ENCODE measurements at regions not wholly inside any gene's neighbourhood (a gene's known extent, or its start where the extent isn't known, plus 50 kb on each side); places are given as distances from the start of the nearest gene placed in this dataset.
A peak's percentile ranks its signal among the peaks of the same experiment; 100 is the strongest.

- H3K4me1 ChIP-seq (replicated peaks in 1 of 2): peaks cover 0 to 5% of the 10 kb centered on the region in 2 donors
- in situ Hi-C loops (cut with MboI; ENCODE audit: low pct_unique_long_range_greater_than_20kb in 2 of 9, low sequenced_read_pairs in 9 of 9, unreplicated experiment in 9 of 9): no loop called here
- no peak for ATAC-seq (replicated peaks in 6 of 8)
- no peak overlapping the region for H3K27ac ChIP-seq
- H3K4me3 ChIP-seq: no peak overlapping the region
- 8 to 100% (median 79%) methylated on average over 1 to 2 of the region's 2 CpGs for WGBS, 10 experiments
These were observed 1087.7 kb upstream of the SEMA6A start for GRCh38 chr5:117662361-117662760.

DNA sequence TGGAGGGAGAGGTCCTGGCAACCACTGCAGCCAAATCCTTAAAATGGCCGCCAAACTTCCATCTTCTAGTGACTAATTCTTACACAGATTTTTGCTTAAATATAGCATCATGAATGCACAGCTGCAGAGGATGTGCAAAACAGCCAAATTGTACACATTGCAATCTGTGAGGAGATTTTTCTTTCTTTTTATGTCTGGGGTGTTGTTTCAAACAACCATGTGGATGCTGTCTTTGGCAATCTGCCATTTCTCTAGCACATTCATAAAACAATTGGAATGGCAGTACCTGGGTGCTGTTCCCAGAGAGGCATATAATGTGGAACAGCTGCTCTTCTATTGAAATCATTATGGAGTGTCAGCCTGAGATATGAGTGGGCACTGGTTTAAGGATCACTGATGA lies 1082.9 kb upstream of the SEMA6A start:
- H3K27ac ChIP-seq: no peak overlapping the region
- peaks cover 0 to 5% of the 10 kb centered on the region in 2 donors for H3K4me1 ChIP-seq (replicated peaks in 1 of 2)
- H3K4me3 ChIP-seq: no peak overlapping the region
- peak in 3 of 8 experiments; percentile 30 to 57 (median 40) for ATAC-seq (replicated peaks in 6 of 8)
- in situ Hi-C loops (cut with MboI; ENCODE audit: low pct_unique_long_range_greater_than_20kb in 2 of 9, low sequenced_read_pairs in 9 of 9, unreplicated experiment in 9 of 9): no loop called here
- 0 to 100% (median 52%) methylated on average over 1 of the region's 1 CpG; no CpG with 5 or more reads in 4 of the 10 experiments for WGBS, 10 experiments

DNA sequence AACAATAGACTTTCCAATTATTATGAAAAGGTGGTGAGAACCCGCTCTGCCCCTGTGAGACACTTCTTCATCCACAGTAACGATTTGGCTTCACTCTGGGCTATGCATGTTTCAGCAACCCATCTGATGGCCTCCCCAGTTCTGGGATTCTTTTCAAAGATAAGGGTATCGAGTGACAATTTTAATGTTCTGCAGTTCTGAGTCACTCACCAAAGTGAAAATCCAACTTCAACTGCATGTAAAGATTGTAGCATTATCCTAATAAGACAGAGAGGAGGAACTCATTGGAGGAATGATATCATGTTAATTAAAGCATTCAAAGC lies 1078.3 kb upstream of the SEMA6A start:
- no peak overlapping the region for H3K4me3 ChIP-seq
- peak in 1 of 8 experiments; percentile 42 for ATAC-seq (replicated peaks in 6 of 8)
- peaks cover 0 to 7% of the 10 kb centered on the region in 2 donors for H3K4me1 ChIP-seq (replicated peaks in 1 of 2)

DNA sequence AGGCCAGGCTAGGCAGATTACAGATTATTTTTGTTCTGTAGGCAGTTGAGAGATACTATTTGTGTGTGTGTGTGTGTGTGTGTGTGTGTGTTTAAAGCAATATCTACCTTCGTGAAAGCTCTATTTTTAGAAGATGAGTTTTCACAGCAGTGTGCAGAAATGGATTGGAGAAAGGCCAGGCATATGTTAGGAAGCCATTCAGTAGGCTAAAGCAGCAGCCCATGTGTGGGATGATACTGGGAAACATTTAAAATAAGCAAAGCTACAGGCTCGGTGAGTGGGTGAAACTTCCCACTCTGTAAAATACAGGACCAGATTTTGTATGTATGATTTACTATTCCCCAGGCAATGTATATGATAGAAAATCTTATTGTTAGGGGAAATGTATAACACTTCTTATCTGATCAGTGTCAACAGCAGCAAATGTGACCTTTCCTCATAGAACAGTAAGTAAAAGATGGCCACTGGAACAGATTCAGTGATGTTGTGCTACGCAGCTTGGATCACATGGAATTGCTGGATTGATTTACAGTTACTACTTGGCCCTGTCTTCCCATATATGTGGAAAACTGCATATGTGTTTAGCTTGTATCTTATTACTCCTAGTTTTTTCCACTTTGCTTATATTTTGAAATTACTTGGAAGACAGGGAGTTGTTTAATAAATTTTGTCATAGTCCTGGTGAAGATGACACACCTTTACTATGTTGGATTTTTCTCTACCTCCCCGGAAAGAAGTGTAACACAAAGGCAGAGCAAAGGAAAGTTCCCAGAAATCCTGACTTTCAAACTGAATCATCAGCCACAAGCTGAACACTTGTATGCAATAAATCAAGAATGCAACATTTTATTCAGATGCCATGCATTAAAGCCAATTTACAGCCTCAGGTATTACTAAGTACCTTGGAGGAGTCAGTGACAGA lies 1077.7 kb upstream of the SEMA6A start:
- ATAC-seq (replicated peaks in 6 of 8): peak in 3 of 8 experiments; percentile 30 to 65 (median 41)
- Histone ChIP-seq H3K27ac (no peak overlapping the region), H3K4me3 (no peak overlapping the region), H3K4me1 (replicated peaks in 1 of 2) (peaks cover 0 to 2% of the 10 kb centered on the region in 2 donors)
- in situ Hi-C loops (cut with MboI; ENCODE audit: low pct_unique_long_range_greater_than_20kb in 2 of 9, low sequenced_read_pairs in 9 of 9, unreplicated experiment in 9 of 9): no loop called here
- 0 to 95% (median 57%) methylated on average over 1 to 4 of the region's 4 CpGs; no CpG with 5 or more reads in 1 of the 10 experiments for WGBS, 10 experiments

More for the DNA sequence above, 1078.3 kb upstream of the SEMA6A start:
- H3K27ac ChIP-seq: no peak overlapping the region
- in situ Hi-C loops (cut with MboI; ENCODE audit: low pct_unique_long_range_greater_than_20kb in 2 of 9, low sequenced_read_pairs in 9 of 9, unreplicated experiment in 9 of 9): no loop called here
- 0 to 100% (median 40%) methylated on average over 1 to 3 of the region's 3 CpGs; no CpG with 5 or more reads in 3 of the 10 experiments for WGBS, 10 experiments

GRCh38 chr5:117649821-117650220 lies 1075.2 kb upstream of the SEMA6A start:
- in situ Hi-C loops (cut with MboI; ENCODE audit: low pct_unique_long_range_greater_than_20kb in 2 of 9, low sequenced_read_pairs in 9 of 9, unreplicated experiment in 9 of 9): no loop called here
- no peak overlapping the region for H3K27ac ChIP-seq
- no peak overlapping the region for H3K4me3 ChIP-seq
- WGBS, 10 experiments: 0 to 100% (median 50%) methylated on average over 1 to 3 of the region's 3 CpGs; no CpG with 5 or more reads in 1 of the 10 experiments
- ATAC-seq (replicated peaks in 6 of 8): no peak
- H3K4me1 ChIP-seq (replicated peaks in 1 of 2): peaks cover 0 to 2% of the 10 kb centered on the region in 2 donors

DNA sequence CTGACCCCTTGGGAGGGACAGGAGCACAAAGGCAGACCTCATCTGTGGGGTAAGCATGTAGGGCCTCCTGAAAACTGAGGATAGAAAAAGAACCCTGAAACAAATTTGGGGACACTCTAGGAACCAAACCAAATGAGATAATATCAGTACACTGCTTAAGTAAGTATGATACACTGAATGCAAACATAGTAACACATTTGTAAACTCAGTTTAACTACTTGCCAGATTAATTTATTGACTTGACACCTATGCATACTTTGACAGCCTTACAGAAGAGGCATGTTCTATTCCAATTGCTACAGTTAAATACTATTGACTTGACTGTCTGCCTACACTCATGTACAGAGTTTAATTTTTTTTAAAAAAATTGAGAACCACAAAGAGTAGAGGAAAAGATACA lies 1070.8 kb upstream of the SEMA6A start:
- Histone ChIP-seq H3K27ac (no peak overlapping the region), H3K4me3 (no peak overlapping the region), H3K4me1 (replicated peaks in 1 of 2) (no peaks in the 10 kb centered on the region)
- ATAC-seq (replicated peaks in 6 of 8): no peak
- in situ Hi-C loops (cut with MboI; ENCODE audit: low pct_unique_long_range_greater_than_20kb in 2 of 9, low sequenced_read_pairs in 9 of 9, unreplicated experiment in 9 of 9): no loop called here

- H3K27ac ChIP-seq: no peak overlapping the region
- H3K4me1 ChIP-seq (replicated peaks in 1 of 2): no peaks in the 10 kb centered on the region
- 0 to 100% (median 38%) methylated on average over 1 to 2 of the region's 2 CpGs; no CpG with 5 or more reads in 6 of the 10 experiments for WGBS, 10 experiments
- in situ Hi-C loops (cut with MboI; ENCODE audit: low pct_unique_long_range_greater_than_20kb in 2 of 9, low sequenced_read_pairs in 9 of 9, unreplicated experiment in 9 of 9): no loop called here
- no peak overlapping the region for H3K4me3 ChIP-seq
- no peak for ATAC-seq (replicated peaks in 6 of 8)
These were observed 1064.0 kb upstream of the SEMA6A start for GRCh38 chr5:117638581-117638980.

DNA sequence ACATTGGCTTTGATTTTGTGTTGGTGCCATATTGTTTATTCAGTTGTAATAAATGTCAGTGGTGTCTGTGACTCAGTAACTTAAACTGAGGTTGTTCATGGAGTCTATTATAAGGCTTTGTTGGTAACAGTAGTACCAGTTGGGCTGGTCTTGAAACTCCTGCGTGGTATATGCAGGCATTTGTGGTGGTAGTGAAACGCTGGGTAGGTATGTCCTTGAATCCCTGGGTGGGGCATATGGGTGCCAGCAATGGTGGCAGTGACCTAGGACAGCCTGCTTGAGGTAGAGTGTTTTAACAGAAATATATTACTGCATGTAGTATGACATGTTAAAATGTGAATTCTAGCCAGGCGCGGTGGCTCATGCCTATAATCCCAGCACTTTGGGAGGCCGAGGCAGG lies 1058.5 kb upstream of the SEMA6A start:
- Histone ChIP-seq H3K4me3 (no peak overlapping the region), H3K4me1 (replicated peaks in 1 of 2) (no peaks in the 10 kb centered on the region), H3K27ac (no peak overlapping the region)
- 44 to 100% (median 75%) methylated on average over 1 to 4 of the region's 5 CpGs; no CpG with 5 or more reads in 4 of the 10 experiments for WGBS, 10 experiments
- in situ Hi-C loops (cut with MboI; ENCODE audit: low pct_unique_long_range_greater_than_20kb in 2 of 9, low sequenced_read_pairs in 9 of 9, unreplicated experiment in 9 of 9): no loop called here
- no peak for ATAC-seq (replicated peaks in 6 of 8)

DNA sequence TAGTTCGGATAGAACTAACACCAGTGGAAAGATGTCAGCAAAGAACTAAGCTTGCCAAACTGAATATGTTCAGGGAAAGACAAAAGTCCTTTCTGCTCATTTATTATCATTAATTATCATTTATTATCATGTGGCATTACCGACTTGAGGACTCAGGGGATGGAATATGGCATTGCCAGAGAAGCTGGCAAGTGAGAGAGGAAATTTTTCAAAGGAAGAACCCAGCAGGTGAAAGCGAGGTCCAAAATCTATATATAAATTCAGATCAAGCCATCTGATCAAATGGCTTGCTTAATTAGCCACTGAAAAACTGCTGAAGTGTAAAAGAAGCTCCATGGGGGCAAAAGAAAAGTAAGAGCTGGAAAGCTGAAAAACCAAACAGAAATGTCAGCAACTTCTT lies 1049.6 kb upstream of the SEMA6A start:
- ATAC-seq (replicated peaks in 6 of 8): no peak
- no peak overlapping the region for H3K27ac ChIP-seq
- in situ Hi-C loops (cut with MboI; ENCODE audit: low pct_unique_long_range_greater_than_20kb in 2 of 9, low sequenced_read_pairs in 9 of 9, unreplicated experiment in 9 of 9): no loop called here
- 7 to 100% (median 83%) methylated on average over 1 to 3 of the region's 3 CpGs for WGBS, 10 experiments
- no peak overlapping the region for H3K4me3 ChIP-seq
- peaks cover 0 to 3% of the 10 kb centered on the region in 2 donors for H3K4me1 ChIP-seq (replicated peaks in 1 of 2)

GRCh38 chr5:117623042-117623805 lies 1048.6 kb upstream of the SEMA6A start:
- 0 to 100% (median 32%) methylated on average over 1 to 3 of the region's 3 CpGs for WGBS, 10 experiments
- peak in 5 of 8 experiments; percentile 33 to 44 (median 35) for ATAC-seq (replicated peaks in 6 of 8)
- no peak overlapping the region for H3K27ac ChIP-seq
- in situ Hi-C loops (cut with MboI; ENCODE audit: low pct_unique_long_range_greater_than_20kb in 2 of 9, low sequenced_read_pairs in 9 of 9, unreplicated experiment in 9 of 9): no loop called here
- H3K4me1 ChIP-seq (replicated peaks in 1 of 2): peaks cover 0 to 3% of the 10 kb centered on the region in 2 donors
- H3K4me3 ChIP-seq: no peak overlapping the region

- H3K4me3 ChIP-seq: no peak overlapping the region
- in situ Hi-C loops (cut with MboI; ENCODE audit: low pct_unique_long_range_greater_than_20kb in 2 of 9, low sequenced_read_pairs in 9 of 9, unreplicated experiment in 9 of 9): no loop called here
- H3K4me1 ChIP-seq (replicated peaks in 1 of 2): peaks cover 0 to 3% of the 10 kb centered on the region in 2 donors
- WGBS, 10 experiments: 0 to 100% (median 50%) methylated on average over 1 of the region's 1 CpG; no CpG with 5 or more reads in 4 of the 10 experiments
- ATAC-seq (replicated peaks in 6 of 8): no peak
- no peak overlapping the region for H3K27ac ChIP-seq
These were observed 1047.3 kb upstream of the SEMA6A start for GRCh38 chr5:117621921-117622320.

DNA sequence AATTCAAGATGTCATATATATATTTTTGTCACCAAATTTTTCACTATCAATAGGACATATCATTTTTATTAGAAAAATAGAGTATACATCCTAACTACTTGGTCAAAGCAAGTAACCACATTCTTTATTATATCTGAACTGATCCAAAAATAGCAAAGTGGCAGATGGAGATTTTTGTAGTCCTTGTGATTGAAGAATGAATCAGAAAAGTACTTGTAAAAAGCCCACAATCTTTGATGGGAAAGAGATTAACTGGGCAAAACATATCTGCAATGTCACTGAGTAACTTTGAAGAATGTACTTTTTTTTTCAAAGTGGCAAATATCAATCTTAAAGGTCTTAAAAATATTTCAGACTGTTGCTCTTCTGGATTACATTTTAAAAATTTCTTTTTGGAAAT lies 1040.6 kb upstream of the SEMA6A start:
- no peak overlapping the region for H3K4me3 ChIP-seq
- H3K27ac ChIP-seq: no peak overlapping the region
- ATAC-seq (replicated peaks in 6 of 8): no peak
- in situ Hi-C loops (cut with MboI; ENCODE audit: low pct_unique_long_range_greater_than_20kb in 2 of 9, low sequenced_read_pairs in 9 of 9, unreplicated experiment in 9 of 9): no loop called here
- no peaks in the 10 kb centered on the region for H3K4me1 ChIP-seq (replicated peaks in 1 of 2)

DNA sequence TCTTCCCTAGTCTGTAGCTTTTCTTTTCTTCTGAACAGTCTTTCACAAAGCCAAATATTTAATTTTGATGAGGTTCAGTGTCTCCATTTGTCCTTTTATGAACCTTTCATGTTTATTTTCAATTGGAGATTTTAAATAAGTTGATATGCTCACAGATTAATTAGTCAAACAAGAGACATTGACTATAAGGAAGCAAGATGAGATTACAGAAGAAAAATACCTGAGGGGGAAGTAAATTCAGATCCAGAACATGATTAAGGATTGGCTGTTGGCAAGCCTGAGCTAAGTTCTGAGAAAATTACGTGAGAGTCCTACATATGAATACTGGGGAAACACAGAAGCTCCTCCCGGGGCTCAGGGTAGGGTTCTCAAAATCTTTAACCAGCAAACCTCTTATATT lies 1039.8 kb upstream of the SEMA6A start:
- Histone ChIP-seq H3K4me1 (replicated peaks in 1 of 2) (no peaks in the 10 kb centered on the region), H3K27ac (no peak overlapping the region), H3K4me3 (no peak overlapping the region)
- ATAC-seq (replicated peaks in 6 of 8): no peak
- 0 to 100% (median 87%) methylated on average over 1 to 2 of the region's 2 CpGs; no CpG with 5 or more reads in 2 of the 10 experiments for WGBS, 10 experiments
- in situ Hi-C loops (cut with MboI; ENCODE audit: low pct_unique_long_range_greater_than_20kb in 2 of 9, low sequenced_read_pairs in 9 of 9, unreplicated experiment in 9 of 9): no loop called here

Data from motor neuron (in vitro differentiated cells).